ENCODE measurements at regions not wholly inside any gene's neighbourhood (a gene's known extent, or its start where the extent isn't known, plus 50 kb on each side); places are given as distances from the start of the nearest gene placed in this dataset.

- no peak for TF ChIP-seq ZNF384 (IDR thresholded peaks at IDR 0.05; ENCODE audit: borderline replicate concordance, low read depth, low read length)
- no peak for TF ChIP-seq ESRRA (IDR thresholded peaks at IDR 0.05; ENCODE audit: low read length)
- no peak for TF ChIP-seq REST (IDR thresholded peaks at IDR 0.05; ENCODE audit: low read depth, low read length)
- no peak for TF ChIP-seq CTCF (IDR thresholded peaks at IDR 0.05 in 2 of 3, conservative IDR thresholded peaks at IDR 0.05 in 1 of 3; ENCODE audit: control insufficient read depth in 2 of 3, extremely low read depth in 1 of 3, insufficient read depth in 1 of 3, low read depth in 3 of 3, low read length in 3 of 3)
- no peak for TF ChIP-seq SIX5 (IDR thresholded peaks at IDR 0.05; ENCODE audit: low read depth, low read length, severe bottlenecking)
- TF ChIP-seq FOXM1 (IDR thresholded peaks at IDR 0.05; ENCODE audit: low read depth, low read length): no peak
These were observed 77.0 kb downstream of the PDCL3 start for GRCh38 chr2:100639588-100640390.

All from GM12878 (cell line).